Loucy (cell line): ENCODE measurements at regions not wholly inside any gene's neighbourhood (a gene's known extent, or its start where the extent isn't known, plus 50 kb on each side); places are given as distances from the start of the nearest gene placed in this dataset.

Experiments
- EZH2phosphoT487 ChIP-seq: fragments of 200-600 bp; IDR thresholded peaks from 2 replicates; pipeline ENCODE4 v1.6.1; 2018; ENCODE audit warnings: antibody characterized with exemption, mild to moderate bottlenecking, moderate library complexity, borderline replicate concordance
- TF ChIP-seq, protein P1 (sequence below): fragments of 200-600 bp; sonication (generic); conservative IDR thresholded peaks from 2 replicates; pipeline ENCODE4 v1.5.1; 2014; ENCODE audit warnings: mild to moderate bottlenecking, antibody characterized with exemption, low read length

DNA sequence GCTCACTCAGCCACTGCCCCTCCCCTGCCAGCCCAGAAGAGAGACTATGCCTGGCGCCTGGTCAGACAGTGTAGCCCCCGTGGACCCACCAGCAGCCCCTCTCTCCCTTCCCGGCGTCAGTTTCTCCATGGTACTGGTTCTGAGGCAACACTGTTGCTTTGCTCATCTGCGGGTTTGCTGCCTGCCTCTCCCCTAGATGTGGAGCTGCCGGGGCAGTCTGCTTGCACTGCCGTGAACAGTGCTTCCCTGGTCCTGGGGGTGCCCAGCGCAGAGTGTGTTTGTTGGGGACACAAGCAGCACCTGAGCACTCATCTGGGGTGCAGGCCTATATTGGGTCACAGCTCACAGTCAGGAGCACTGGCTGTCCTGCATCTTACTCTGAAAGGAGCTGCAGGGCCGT is 309.9 kb downstream of the NDUFA10 start:
- TF ChIP-seq, protein P1, sequence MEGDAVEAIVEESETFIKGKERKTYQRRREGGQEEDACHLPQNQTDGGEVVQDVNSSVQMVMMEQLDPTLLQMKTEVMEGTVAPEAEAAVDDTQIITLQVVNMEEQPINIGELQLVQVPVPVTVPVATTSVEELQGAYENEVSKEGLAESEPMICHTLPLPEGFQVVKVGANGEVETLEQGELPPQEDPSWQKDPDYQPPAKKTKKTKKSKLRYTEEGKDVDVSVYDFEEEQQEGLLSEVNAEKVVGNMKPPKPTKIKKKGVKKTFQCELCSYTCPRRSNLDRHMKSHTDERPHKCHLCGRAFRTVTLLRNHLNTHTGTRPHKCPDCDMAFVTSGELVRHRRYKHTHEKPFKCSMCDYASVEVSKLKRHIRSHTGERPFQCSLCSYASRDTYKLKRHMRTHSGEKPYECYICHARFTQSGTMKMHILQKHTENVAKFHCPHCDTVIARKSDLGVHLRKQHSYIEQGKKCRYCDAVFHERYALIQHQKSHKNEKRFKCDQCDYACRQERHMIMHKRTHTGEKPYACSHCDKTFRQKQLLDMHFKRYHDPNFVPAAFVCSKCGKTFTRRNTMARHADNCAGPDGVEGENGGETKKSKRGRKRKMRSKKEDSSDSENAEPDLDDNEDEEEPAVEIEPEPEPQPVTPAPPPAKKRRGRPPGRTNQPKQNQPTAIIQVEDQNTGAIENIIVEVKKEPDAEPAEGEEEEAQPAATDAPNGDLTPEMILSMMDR, result no peak
- no peak for TF ChIP-seq EZH2phosphoT487
